Tibial nerve (tissue), 4 donors: ENCODE measurements at regions not wholly inside any gene's neighbourhood (a gene's known extent, or its start where the extent isn't known, plus 50 kb on each side); places are given as distances from the start of the nearest gene placed in this dataset.

Source experiments
- DNase-seq, 2 donors: peaks; one replicate each; pipeline ENCODE4 v3.0.0-alpha.2; 2019; ENCODE audit warnings: low spot score in 2 of 2
- H3K27ac ChIP-seq, 4 donors: fragments of 200-600 bp; sonication (generic) in 3 of 4; one replicate each; pipeline ENCODE4 v1.5.1; 2017 to 2019; ENCODE audit warnings: mild to moderate bottlenecking in 1 of 4
- H3K27me3 ChIP-seq, 2 donors: fragments of 200-600 bp; sonication (generic) in 1 of 2; one replicate each; pipeline versions ENCODE4 v1.5.1 to v1.6.0; 2017 to 2019
- H3K36me3 ChIP-seq, 3 donors: fragments of 200-600 bp; sonication (generic); one replicate each; pipeline ENCODE4 v1.5.1; 2018 to 2019
- H3K4me1 ChIP-seq, 4 donors: fragments of 200-600 bp; sonication (generic) in 3 of 4; one replicate each; pipeline ENCODE4 v1.5.1; 2017 to 2019
- H3K4me3 ChIP-seq, 4 donors: fragments of 200-600 bp; sonication (generic) in 3 of 4; one replicate each; pipeline ENCODE4 v1.5.1; 2017 to 2019; ENCODE audit warnings: mild to moderate bottlenecking in 1 of 4, moderate library complexity in 1 of 4
- H3K9me3 ChIP-seq, 4 donors: fragments of 200-600 bp; sonication (generic) in 3 of 4; one replicate each; pipeline ENCODE4 v1.5.1; 2017 to 2019
- CTCF ChIP-seq, 5 experiments: fragments of 200-600 bp in 3 of 5; fragments of 450-650 bp in 2 of 5; sonication (generic) in 3 of 5; IDR thresholded peaks; one replicate each; pipeline ENCODE4 v1.5.1; 2016 to 2019; ENCODE audit warnings: antibody characterized with exemption in 5 of 5, mild to moderate bottlenecking in 3 of 5, moderate library complexity in 2 of 5
- EP300 ChIP-seq, 2 donors: sonication (generic); formaldehyde crosslinking; IDR thresholded peaks; one replicate each; pipeline ENCODE4 v1.6.1; 2017; ENCODE audit warnings: antibody characterized with exemption in 2 of 2, mild to moderate bottlenecking in 1 of 2
- POLR2A ChIP-seq, 2 donors: fragments of 450-650 bp; IDR thresholded peaks; one replicate each; pipeline ENCODE4 v1.6.1; 2017; ENCODE audit warnings: antibody characterized with exemption in 2 of 2, mild to moderate bottlenecking in 2 of 2, moderate library complexity in 2 of 2
- WGBS, 2 donors: methylation state at CpG; one replicate each; pipeline ENCODE4 v1.1.5; 2018; 5-methylcytosine and 5-hydroxymethylcytosine counted together

- 71 to 77% methylated on average over 1 of the region's 1 CpG for WGBS, 2 donors
Observed at GRCh38 chr1:113192980-113193379, 120.0 kb downstream of the LRIG2 start.

DNA sequence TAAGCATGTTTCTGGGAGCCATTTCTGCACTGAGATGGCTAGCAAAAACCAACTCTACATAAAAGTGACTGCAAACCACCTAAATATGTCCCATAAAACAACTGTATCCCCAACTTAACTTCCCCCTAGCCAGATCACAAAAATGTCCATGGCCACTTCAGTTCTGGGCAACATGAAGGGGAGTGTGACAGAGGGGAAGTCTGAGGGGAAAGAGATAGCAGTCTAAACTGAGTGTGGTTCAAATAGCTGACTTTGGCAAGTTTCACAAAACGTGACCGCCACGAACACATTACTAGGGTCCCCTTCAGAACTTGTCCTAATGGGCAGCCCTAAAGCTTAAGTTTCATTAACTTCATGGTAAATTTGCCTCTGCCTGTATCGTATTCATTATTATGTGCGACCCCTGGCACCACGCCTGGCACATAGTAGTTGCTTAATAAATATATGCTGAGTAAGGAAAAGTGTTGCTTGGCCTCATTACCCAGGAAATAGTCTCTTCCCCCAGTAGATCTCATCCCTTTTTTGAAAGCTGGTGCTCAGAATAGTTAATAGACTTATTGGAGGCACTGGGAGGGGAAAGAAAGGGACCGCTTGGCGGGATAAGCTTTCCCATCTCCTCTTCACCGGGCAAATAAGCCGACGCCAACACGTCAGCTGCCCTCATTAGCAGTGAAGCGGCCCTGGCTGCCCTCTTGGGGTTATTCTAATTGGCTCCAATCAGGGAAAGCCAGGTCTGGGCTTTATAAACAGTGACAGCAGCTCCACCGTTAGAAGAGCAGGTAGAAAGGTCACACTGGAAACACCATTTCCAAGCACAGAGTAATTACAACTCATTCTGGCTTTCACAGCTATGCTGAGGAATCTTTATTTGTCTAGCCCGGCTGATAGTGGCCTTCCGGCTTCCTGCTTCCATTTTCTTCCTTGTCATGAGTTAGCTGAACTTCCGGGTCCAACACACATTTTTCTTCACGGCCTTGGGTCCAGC is 122.1 kb downstream of the LRIG2 start:
- no peak for DNase-seq
- H3K4me1 ChIP-seq, result no peaks in the 10 kb centered on the region
- no peak overlapping the region for H3K27ac ChIP-seq
- no peak overlapping the region for H3K4me3 ChIP-seq
- WGBS, 2 donors, result 81 to 82% methylated on average over 18 of the region's 18 CpGs
- peaks cover 0 to 3% (median 0%) of the 10 kb centered on the region in 4 donors for H3K9me3 ChIP-seq
- TF ChIP-seq CTCF (IDR thresholded peaks at IDR 0.05), result no peak
- no peak for TF ChIP-seq EP300 (IDR thresholded peaks at IDR 0.05)
- no peaks in the 10 kb centered on the region for H3K27me3 ChIP-seq
- H3K36me3 ChIP-seq, result no peaks in the 10 kb centered on the region

More at GRCh38 chr1:113192980-113193379, 120.0 kb downstream of the LRIG2 start:
- DNase-seq, result no peak
- Histone ChIP-seq H3K27me3 (no peaks in the 10 kb centered on the region), H3K9me3 (peaks cover 0 to 3% (median 0%) of the 10 kb centered on the region in 4 donors), H3K27ac (no peak overlapping the region), H3K4me3 (no peak overlapping the region), H3K36me3 (no peaks in the 10 kb centered on the region), H3K4me1 (no peaks in the 10 kb centered on the region)
- TF ChIP-seq EP300 (IDR thresholded peaks at IDR 0.05) (no peak), POLR2A (IDR thresholded peaks at IDR 0.05) (no peak), CTCF (IDR thresholded peaks at IDR 0.05) (no peak)

GRCh38 chr1:113197719-113198330 is 124.8 kb downstream of the LRIG2 start:
- Histone ChIP-seq H3K9me3 (peaks cover 0 to 3% (median 0%) of the 10 kb centered on the region in 4 donors), H3K27ac (no peak overlapping the region), H3K36me3 (no peaks in the 10 kb centered on the region), H3K4me1 (no peaks in the 10 kb centered on the region), H3K4me3 (no peak overlapping the region), H3K27me3 (no peaks in the 10 kb centered on the region)
- WGBS, 2 donors, result 54 to 60% methylated on average over 13 of the region's 13 CpGs
- DNase-seq, result no peak
- no peak for TF ChIP-seq CTCF (IDR thresholded peaks at IDR 0.05)
- no peak for TF ChIP-seq EP300 (IDR thresholded peaks at IDR 0.05)

DNA sequence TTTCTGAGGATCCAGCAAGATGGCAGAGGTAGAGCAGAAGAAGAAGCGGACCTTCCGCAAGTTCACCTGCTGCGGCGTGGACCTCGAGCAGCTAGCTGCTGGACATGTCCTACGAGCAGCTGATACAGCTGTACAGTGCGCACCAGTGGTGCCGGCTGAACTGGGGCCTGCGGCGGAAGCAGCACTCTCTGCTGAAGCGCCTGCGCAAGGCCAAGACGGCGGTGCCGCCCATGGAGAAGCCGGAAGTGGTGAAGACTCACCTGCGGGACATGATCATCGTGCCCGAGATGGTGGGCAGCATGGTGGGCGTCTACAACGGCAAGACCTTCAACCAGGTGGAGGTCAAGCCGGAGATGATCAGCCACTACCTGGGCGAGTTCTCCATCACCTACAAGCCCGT is 125.8 kb downstream of the LRIG2 start:
- DNase-seq, result no peak
- no peaks in the 10 kb centered on the region for H3K4me1 ChIP-seq
- no peaks in the 10 kb centered on the region for H3K36me3 ChIP-seq
- no peak overlapping the region for H3K27ac ChIP-seq
- H3K4me3 ChIP-seq, result no peak overlapping the region
- 94 to 96% methylated on average over 24 of the region's 24 CpGs for WGBS, 2 donors
- no peak for TF ChIP-seq CTCF (IDR thresholded peaks at IDR 0.05)
- TF ChIP-seq EP300 (IDR thresholded peaks at IDR 0.05), result no peak
- no peak for TF ChIP-seq POLR2A (IDR thresholded peaks at IDR 0.05)
- no peaks in the 10 kb centered on the region for H3K27me3 ChIP-seq
- H3K9me3 ChIP-seq, result no peaks in the 10 kb centered on the region
